Activated T-cell treated with anti-CD3 and anti-CD28 coated beads, Interleukin-2, amount 50 U/mL, for 72 hours (primary cell): ENCODE measurements at regions not wholly inside any gene's neighbourhood (a gene's known extent, or its start where the extent isn't known, plus 50 kb on each side); places are given as distances from the start of the nearest gene placed in this dataset.

ENCODE experiments used
- ATAC-seq, 2 donors: fragments of 150-1000 bp; cut with Tn5 transposase; replicated peaks in 1 of 2; 2 replicates each; pipeline ENCODE4 v1.10.0; 2021; ENCODE audit warnings: moderate library complexity in 2 of 2, mild to moderate bottlenecking in 1 of 2
- DNase-seq, 2 donors: peaks; one replicate each; pipeline ENCODE4 v3.0.0; 2021 to 2022; ENCODE audit warnings: mixed read lengths in 1 of 2
- H3K27ac Mint-ChIP-seq: one replicate; pipeline ENCODE4 v1.8.0; 2022; ENCODE audit warnings: mild to moderate bottlenecking, moderate library complexity, mixed read lengths
- H3K27me3 Mint-ChIP-seq: one replicate; pipeline ENCODE4 v1.8.0; 2022; ENCODE audit warnings: low read depth, mixed read lengths
- H3K36me3 Mint-ChIP-seq, 2 donors: one replicate each; pipeline ENCODE4 v1.8.0; 2022; ENCODE audit warnings: mixed read lengths in 2 of 2, mild to moderate bottlenecking in 1 of 2; ENCODE audit not compliant: insufficient read depth in 2 of 2
- H3K4me1 Mint-ChIP-seq: one replicate; pipeline ENCODE4 v1.8.0; 2022; ENCODE audit warnings: low read depth, mixed read lengths
- H3K4me3 Mint-ChIP-seq, 2 donors: one replicate each; pipeline ENCODE4 v1.8.0; 2022; ENCODE audit warnings: mild to moderate bottlenecking in 2 of 2, mixed read lengths in 2 of 2, moderate library complexity in 2 of 2
- H3K9me3 Mint-ChIP-seq, 2 donors: one replicate each; pipeline ENCODE4 v1.8.0; 2022; ENCODE audit warnings: mixed read lengths in 2 of 2

GRCh38 chr16:80407265-80407987 is 133.4 kb upstream of the DYNLRB2 start:
- ATAC-seq (no peak), DNase-seq (no peak)
- H3K27me3 Mint-ChIP-seq, result peaks cover 18% of the 10 kb centered on the region
- no peak overlapping the region for H3K27ac Mint-ChIP-seq
- no peaks in the 10 kb centered on the region for H3K4me1 Mint-ChIP-seq
- H3K9me3 Mint-ChIP-seq, result no peaks in the 10 kb centered on the region
- H3K36me3 Mint-ChIP-seq, result no peaks in the 10 kb centered on the region
- no peak overlapping the region for H3K4me3 Mint-ChIP-seq

GRCh38 chr16:80404847-80405246 is 135.9 kb upstream of the DYNLRB2 start:
- no peak for ATAC-seq
- peaks cover 18% of the 10 kb centered on the region for H3K27me3 Mint-ChIP-seq

GRCh38 chr16:80403894-80404293 is 136.9 kb upstream of the DYNLRB2 start:
- ATAC-seq (no peak), DNase-seq (no peak)
- H3K4me1 Mint-ChIP-seq, result no peaks in the 10 kb centered on the region
- no peak overlapping the region for H3K27ac Mint-ChIP-seq
- H3K9me3 Mint-ChIP-seq, result no peaks in the 10 kb centered on the region
- H3K36me3 Mint-ChIP-seq, result no peaks in the 10 kb centered on the region
- H3K4me3 Mint-ChIP-seq, result no peak overlapping the region
- H3K27me3 Mint-ChIP-seq, result peaks cover 18% of the 10 kb centered on the region

More at GRCh38 chr16:80404847-80405246, 135.9 kb upstream of the DYNLRB2 start:
- DNase-seq, result no peak
- Mint-ChIP-seq H3K36me3 (no peaks in the 10 kb centered on the region), H3K9me3 (no peaks in the 10 kb centered on the region), H3K4me3 (no peak overlapping the region), H3K27ac (no peak overlapping the region), H3K4me1 (no peaks in the 10 kb centered on the region)

GRCh38 chr16:80390871-80391489 is 149.8 kb upstream of the DYNLRB2 start:
- Mint-ChIP-seq H3K27ac (no peak overlapping the region), H3K4me1 (no peaks in the 10 kb centered on the region), H3K4me3 (no peak overlapping the region), H3K27me3 (peaks cover 25% of the 10 kb centered on the region), H3K9me3 (no peaks in the 10 kb centered on the region), H3K36me3 (no peaks in the 10 kb centered on the region)
- DNase-seq (no peak), ATAC-seq (no peak)

GRCh38 chr16:80390046-80390445 is 150.7 kb upstream of the DYNLRB2 start:
- H3K9me3 Mint-ChIP-seq, result no peaks in the 10 kb centered on the region
- DNase-seq (no peak), ATAC-seq (no peak)
- H3K27ac Mint-ChIP-seq, result no peak overlapping the region
- H3K4me3 Mint-ChIP-seq, result no peak overlapping the region
- peaks cover 25% of the 10 kb centered on the region for H3K27me3 Mint-ChIP-seq
- H3K36me3 Mint-ChIP-seq, result no peaks in the 10 kb centered on the region
- no peaks in the 10 kb centered on the region for H3K4me1 Mint-ChIP-seq

GRCh38 chr16:80389338-80389737 is 151.5 kb upstream of the DYNLRB2 start:
- ATAC-seq (no peak), DNase-seq (no peak)
- no peak overlapping the region for H3K4me3 Mint-ChIP-seq
- H3K4me1 Mint-ChIP-seq, result no peaks in the 10 kb centered on the region
- H3K27me3 Mint-ChIP-seq, result peaks cover 28% of the 10 kb centered on the region
- no peaks in the 10 kb centered on the region for H3K9me3 Mint-ChIP-seq
- no peaks in the 10 kb centered on the region for H3K36me3 Mint-ChIP-seq
- H3K27ac Mint-ChIP-seq, result no peak overlapping the region

- ATAC-seq, result no peak
- DNase-seq, result no peak
- Mint-ChIP-seq H3K4me1 (no peaks in the 10 kb centered on the region), H3K27me3 (peaks cover 34% of the 10 kb centered on the region), H3K9me3 (no peaks in the 10 kb centered on the region), H3K36me3 (no peaks in the 10 kb centered on the region), H3K4me3 (no peak overlapping the region), H3K27ac (no peak overlapping the region)
Measured at GRCh38 chr16:80387318-80387921, 153.4 kb upstream of the DYNLRB2 start.

- Mint-ChIP-seq H3K4me3 (no peak overlapping the region), H3K9me3 (no peaks in the 10 kb centered on the region), H3K27ac (no peak overlapping the region), H3K4me1 (no peaks in the 10 kb centered on the region), H3K36me3 (no peaks in the 10 kb centered on the region), H3K27me3 (peaks cover 32% of the 10 kb centered on the region)
- ATAC-seq, result no peak
- DNase-seq, result no peak
Measured at GRCh38 chr16:80384862-80385261, 155.9 kb upstream of the DYNLRB2 start.

- Mint-ChIP-seq H3K27ac (no peak overlapping the region), H3K4me1 (no peaks in the 10 kb centered on the region), H3K9me3 (no peaks in the 10 kb centered on the region), H3K36me3 (no peaks in the 10 kb centered on the region), H3K27me3 (peaks cover 17% of the 10 kb centered on the region), H3K4me3 (no peak overlapping the region)
- ATAC-seq (no peak), DNase-seq (no peak)
Measured at GRCh38 chr16:80380514-80380913, 160.3 kb upstream of the DYNLRB2 start.

- H3K4me1 Mint-ChIP-seq, result no peaks in the 10 kb centered on the region
- ATAC-seq (no peak), DNase-seq (no peak)
- H3K9me3 Mint-ChIP-seq, result peaks cover 1 to 2% of the 10 kb centered on the region in 2 donors
- H3K36me3 Mint-ChIP-seq, result no peaks in the 10 kb centered on the region
- H3K27me3 Mint-ChIP-seq, result peaks cover 8% of the 10 kb centered on the region
- H3K4me3 Mint-ChIP-seq, result no peak overlapping the region
- H3K27ac Mint-ChIP-seq, result no peak overlapping the region
Measured at GRCh38 chr16:80377096-80377956, 163.5 kb upstream of the DYNLRB2 start.

- DNase-seq, result no peak
- peaks cover 1 to 2% of the 10 kb centered on the region in 2 donors for H3K9me3 Mint-ChIP-seq
- no peaks in the 10 kb centered on the region for H3K36me3 Mint-ChIP-seq
- no peaks in the 10 kb centered on the region for H3K27me3 Mint-ChIP-seq
- ATAC-seq, result no peak
- no peak overlapping the region for H3K27ac Mint-ChIP-seq
- H3K4me3 Mint-ChIP-seq, result no peak overlapping the region
- no peaks in the 10 kb centered on the region for H3K4me1 Mint-ChIP-seq
Measured at GRCh38 chr16:80375973-80376372, 164.8 kb upstream of the DYNLRB2 start.

- Mint-ChIP-seq H3K4me1 (no peaks in the 10 kb centered on the region), H3K27ac (no peak overlapping the region), H3K27me3 (no peaks in the 10 kb centered on the region), H3K4me3 (no peak overlapping the region), H3K36me3 (no peaks in the 10 kb centered on the region), H3K9me3 (peaks cover 1 to 2% of the 10 kb centered on the region in 2 donors)
- DNase-seq, result no peak
- ATAC-seq, result no peak
Measured at GRCh38 chr16:80375513-80375912, 165.3 kb upstream of the DYNLRB2 start.

GRCh38 chr16:80372341-80372740 is 168.5 kb upstream of the DYNLRB2 start:
- no peak overlapping the region for H3K27ac Mint-ChIP-seq
- ATAC-seq (no peak), DNase-seq (no peak)
- H3K27me3 Mint-ChIP-seq, result no peaks in the 10 kb centered on the region
- no peak overlapping the region for H3K4me3 Mint-ChIP-seq
- no peaks in the 10 kb centered on the region for H3K4me1 Mint-ChIP-seq
- peaks cover 1 to 2% of the 10 kb centered on the region in 2 donors for H3K9me3 Mint-ChIP-seq
- no peaks in the 10 kb centered on the region for H3K36me3 Mint-ChIP-seq
